ENCODE measurements at regions not wholly inside any gene's neighbourhood (a gene's known extent, or its start where the extent isn't known, plus 50 kb on each side); places are given as distances from the start of the nearest gene placed in this dataset.

GRCh38 chr12:74963867-74964331, 245.7 kb downstream of the KCNC2 start:
- Mint-ChIP-seq H3K4me1 (no peaks in the 10 kb centered on the region), H3K27me3 (no peaks in the 10 kb centered on the region), H3K9me3 (no peaks in the 10 kb centered on the region), H3K36me3 (ENCODE audit: low read depth) (no peaks in the 10 kb centered on the region), H3K4me3 (no peak overlapping the region), H3K27ac (no peak overlapping the region)
- ChIA-PET CTCF (interaction anchor here (1.3 kb wide), 1 partner anchor 11 kb away, joined by 3 read pairs; no protein-coding TSS in a partner anchor), POLR2A (no interaction called here)
- no peak for DNase-seq

- DNase-seq = no peak
- H3K27me3 Mint-ChIP-seq = no peaks in the 10 kb centered on the region
- POLR2A ChIA-PET = no interaction called here
- no peaks in the 10 kb centered on the region for H3K36me3 Mint-ChIP-seq (ENCODE audit: low read depth)
- CTCF ChIA-PET = interaction anchor here (1.3 kb wide), 1 partner anchor 11 kb away, joined by 3 read pairs; no protein-coding TSS in a partner anchor
- no peaks in the 10 kb centered on the region for H3K9me3 Mint-ChIP-seq
- H3K4me3 Mint-ChIP-seq = no peak overlapping the region
- H3K4me1 Mint-ChIP-seq = no peaks in the 10 kb centered on the region
- no peak overlapping the region for H3K27ac Mint-ChIP-seq
Observed at GRCh38 chr12:74964390-74964789, 245.2 kb downstream of the KCNC2 start.

GRCh38 chr12:74971201-74971600, 238.4 kb downstream of the KCNC2 start:
- H3K4me3 Mint-ChIP-seq = no peak overlapping the region
- no peaks in the 10 kb centered on the region for H3K27me3 Mint-ChIP-seq
- ChIA-PET POLR2A (no interaction called here), CTCF (no interaction called here)
- DNase-seq = no peak
- H3K4me1 Mint-ChIP-seq = no peaks in the 10 kb centered on the region
- H3K27ac Mint-ChIP-seq = no peak overlapping the region
- no peaks in the 10 kb centered on the region for H3K9me3 Mint-ChIP-seq
- H3K36me3 Mint-ChIP-seq (ENCODE audit: low read depth) = no peaks in the 10 kb centered on the region

GRCh38 chr12:74977832-74978481, 231.7 kb downstream of the KCNC2 start:
- POLR2A ChIA-PET = no interaction called here

GRCh38 chr12:74980510-74980909, 229.1 kb downstream of the KCNC2 start:
- Mint-ChIP-seq H3K36me3 (ENCODE audit: low read depth) (no peaks in the 10 kb centered on the region), H3K27ac (no peak overlapping the region), H3K27me3 (no peaks in the 10 kb centered on the region), H3K9me3 (no peaks in the 10 kb centered on the region), H3K4me1 (no peaks in the 10 kb centered on the region), H3K4me3 (no peak overlapping the region)
- ChIA-PET POLR2A (no interaction called here), CTCF (interaction anchor here (0.6 kb wide), 2 partner anchors 15 to 1362 kb away, joined by 3 read pairs; no protein-coding TSS in a partner anchor)
- DNase-seq = no peak

More at GRCh38 chr12:74977832-74978481, 231.7 kb downstream of the KCNC2 start:
- Mint-ChIP-seq H3K9me3 (no peaks in the 10 kb centered on the region), H3K27ac (no peak overlapping the region), H3K36me3 (ENCODE audit: low read depth) (no peaks in the 10 kb centered on the region), H3K4me1 (no peaks in the 10 kb centered on the region), H3K27me3 (no peaks in the 10 kb centered on the region), H3K4me3 (no peak overlapping the region)
- CTCF ChIA-PET = no interaction called here
- no peak for DNase-seq

GRCh38 chr12:74981541-74981940, 228.1 kb downstream of the KCNC2 start:
- POLR2A ChIA-PET = no interaction called here
- no peaks in the 10 kb centered on the region for H3K36me3 Mint-ChIP-seq (ENCODE audit: low read depth)
- H3K9me3 Mint-ChIP-seq = no peaks in the 10 kb centered on the region
- H3K4me3 Mint-ChIP-seq = no peak overlapping the region
- CTCF ChIA-PET = interaction anchor here (1.0 kb wide), 1 partner anchor 8 kb away, joined by 3 read pairs; no protein-coding TSS in a partner anchor
- no peaks in the 10 kb centered on the region for H3K4me1 Mint-ChIP-seq
- no peaks in the 10 kb centered on the region for H3K27me3 Mint-ChIP-seq
- H3K27ac Mint-ChIP-seq = no peak overlapping the region
- DNase-seq = no peak

- Mint-ChIP-seq H3K36me3 (ENCODE audit: low read depth) (no peaks in the 10 kb centered on the region), H3K4me1 (no peaks in the 10 kb centered on the region), H3K27ac (no peak overlapping the region), H3K9me3 (no peaks in the 10 kb centered on the region), H3K27me3 (no peaks in the 10 kb centered on the region), H3K4me3 (no peak overlapping the region)
- CTCF ChIA-PET = no interaction called here
- DNase-seq = no peak
- POLR2A ChIA-PET = no interaction called here
Observed at GRCh38 chr12:74983917-74984316, 225.7 kb downstream of the KCNC2 start.

GRCh38 chr12:74984631-74985030, 225.0 kb downstream of the KCNC2 start:
- Mint-ChIP-seq H3K27me3 (no peaks in the 10 kb centered on the region), H3K4me3 (no peak overlapping the region), H3K27ac (no peak overlapping the region), H3K36me3 (ENCODE audit: low read depth) (no peaks in the 10 kb centered on the region), H3K9me3 (no peaks in the 10 kb centered on the region), H3K4me1 (no peaks in the 10 kb centered on the region)
- POLR2A ChIA-PET = no interaction called here
- CTCF ChIA-PET = no interaction called here
- DNase-seq = no peak

GRCh38 chr12:74985293-74985985, 224.2 kb downstream of the KCNC2 start:
- no peaks in the 10 kb centered on the region for H3K27me3 Mint-ChIP-seq
- POLR2A ChIA-PET = no interaction called here
- CTCF ChIA-PET = no interaction called here
- H3K36me3 Mint-ChIP-seq (ENCODE audit: low read depth) = no peaks in the 10 kb centered on the region
- H3K27ac Mint-ChIP-seq = no peak overlapping the region
- DNase-seq = no peak
- H3K9me3 Mint-ChIP-seq = no peaks in the 10 kb centered on the region
- H3K4me1 Mint-ChIP-seq = no peaks in the 10 kb centered on the region
- H3K4me3 Mint-ChIP-seq = no peak overlapping the region

GRCh38 chr12:74985986-74986319, 223.7 kb downstream of the KCNC2 start:
- no peaks in the 10 kb centered on the region for H3K36me3 Mint-ChIP-seq (ENCODE audit: low read depth)
- POLR2A ChIA-PET = no interaction called here
- H3K4me3 Mint-ChIP-seq = no peak overlapping the region
- no peak for DNase-seq
- no peak overlapping the region for H3K27ac Mint-ChIP-seq
- CTCF ChIA-PET = no interaction called here
- no peaks in the 10 kb centered on the region for H3K27me3 Mint-ChIP-seq
- no peaks in the 10 kb centered on the region for H3K9me3 Mint-ChIP-seq
- H3K4me1 Mint-ChIP-seq = no peaks in the 10 kb centered on the region

- Mint-ChIP-seq H3K27ac (no peak overlapping the region), H3K4me3 (no peak overlapping the region), H3K27me3 (no peaks in the 10 kb centered on the region), H3K9me3 (no peaks in the 10 kb centered on the region), H3K4me1 (no peaks in the 10 kb centered on the region), H3K36me3 (ENCODE audit: low read depth) (no peaks in the 10 kb centered on the region)
- ChIA-PET CTCF (no interaction called here), POLR2A (no interaction called here)
- DNase-seq = no peak
Observed at GRCh38 chr12:74988156-74988555, 221.5 kb downstream of the KCNC2 start.
